WTC11 (cell line): ENCODE measurements at regions not wholly inside any gene's neighbourhood (a gene's known extent, or its start where the extent isn't known, plus 50 kb on each side); places are given as distances from the start of the nearest gene placed in this dataset.

Experiments used
- ATAC-seq: fragments of 200-7000 bp; cut with Tn5 transposase; 2 replicates; pipeline ENCODE4 v1.10.0; 2021; ENCODE audit warnings: mild to moderate bottlenecking, moderate library complexity
- CTCF ChIA-PET: fragments of 300-600 bp; sonication (Branson Sonifier 250); formaldehyde crosslinking; loops from one replicate; lab custom pipeline; 2021; ENCODE audit warnings: antibody characterized with exemption; lab: Charles Lee
- POLR2A ChIA-PET: fragments of 350-600 bp; sonication (Branson Sonifier 250); formaldehyde crosslinking; loops from one replicate; lab custom pipeline; 2021; ENCODE audit warnings: antibody characterized with exemption; lab: Charles Lee
- DNase-seq: peaks from one replicate; pipeline ENCODE4 v3.0.0; 2021; ENCODE audit warnings: low spot score
- H3K27ac Mint-ChIP-seq: 2 replicates; pipeline ENCODE4 v1.8.0; 2021; ENCODE audit warnings: mixed read lengths
- H3K27me3 Mint-ChIP-seq: 2 replicates; pipeline ENCODE4 v1.8.0; 2021; ENCODE audit warnings: low read depth, mild to moderate bottlenecking, moderate library complexity, mixed read lengths
- H3K36me3 Mint-ChIP-seq: 2 replicates; pipeline ENCODE4 v1.8.0; 2021; ENCODE audit warnings: mixed read lengths
- H3K4me1 Mint-ChIP-seq: 2 replicates; pipeline ENCODE4 v1.8.0; 2022; ENCODE audit warnings: mixed read lengths
- H3K4me3 Mint-ChIP-seq: 2 replicates; pipeline ENCODE4 v1.8.0; 2021; ENCODE audit warnings: mild to moderate bottlenecking, moderate library complexity, mixed read lengths
- H3K9me3 Mint-ChIP-seq: 2 replicates; pipeline ENCODE4 v1.8.0; 2021; ENCODE audit warnings: mixed read lengths
- AR ChIP-seq: fragments of 250-450 bp; sonication (Bioruptor Pico); IDR thresholded peaks from 2 replicates; pipeline ENCODE4 v1.9.0; 2021; ENCODE audit warnings: mild to moderate bottlenecking
- ATF1 ChIP-seq: sonication (generic); formaldehyde crosslinking; IDR thresholded peaks from 2 replicates; pipeline ENCODE4 v1.8.1; 2023; ENCODE audit warnings: mild to moderate bottlenecking, moderate library complexity, missing genetic modification reagents
- CBFB ChIP-seq: sonication (generic); formaldehyde crosslinking; IDR thresholded peaks from 2 replicates; pipeline ENCODE4 v1.8.1; 2022; ENCODE audit warnings: mild to moderate bottlenecking, low read depth, missing genetic modification reagents
- KAT7 ChIP-seq: sonication (generic); formaldehyde crosslinking; IDR thresholded peaks from 2 replicates; pipeline ENCODE4 v1.8.1; 2023; ENCODE audit warnings: missing genetic modification reagents, mild to moderate bottlenecking, borderline replicate concordance
- SMAD3 ChIP-seq: sonication (generic); formaldehyde crosslinking; IDR thresholded peaks from 2 replicates; pipeline ENCODE4 v1.8.0; 2022; ENCODE audit warnings: missing genetic modification reagents, mild to moderate bottlenecking, borderline replicate concordance
- SP1 ChIP-seq: sonication (generic); formaldehyde crosslinking; conservative IDR thresholded peaks from 2 replicates; pipeline ENCODE4 v1.8.1; 2022; ENCODE audit warnings: missing genetic modification reagents
- TCF7 ChIP-seq: sonication (generic); formaldehyde crosslinking; IDR thresholded peaks from 2 replicates; pipeline ENCODE4 v1.8.0; 2022; ENCODE audit warnings: mild to moderate bottlenecking, low read depth, missing genetic modification reagents, moderate library complexity
- ZMAT4 ChIP-seq: fragments of 250-450 bp; sonication (Bioruptor Pico); IDR thresholded peaks from 2 replicates; pipeline ENCODE4 v1.9.0; 2021; ENCODE audit warnings: mild to moderate bottlenecking
- ZNF121 ChIP-seq: sonication (generic); formaldehyde crosslinking; IDR thresholded peaks from 2 replicates; pipeline ENCODE4 v1.8.0; 2023; ENCODE audit warnings: missing genetic modification reagents
- ZNF138 ChIP-seq: sonication (generic); formaldehyde crosslinking; conservative IDR thresholded peaks from 2 replicates; pipeline ENCODE4 v1.8.1; 2022; ENCODE audit warnings: mild to moderate bottlenecking, moderate library complexity, missing genetic modification reagents
- ZNF425 ChIP-seq: fragments of 250-450 bp; sonication (Bioruptor Pico); conservative IDR thresholded peaks from 2 replicates; pipeline ENCODE4 v1.9.0; 2021; ENCODE audit warnings: mild to moderate bottlenecking
- TF ChIP-seq, protein P1 (sequence below): sonication (generic); formaldehyde crosslinking; IDR thresholded peaks from 2 replicates; pipeline ENCODE4 v1.8.0; 2022; ENCODE audit warnings: missing genetic modification reagents
- TF ChIP-seq, protein P2 (sequence below): sonication (generic); formaldehyde crosslinking; IDR thresholded peaks from 2 replicates; pipeline ENCODE4 v1.8.1; 2023; ENCODE audit warnings: mild to moderate bottlenecking, missing genetic modification reagents, moderate library complexity
- TF ChIP-seq, protein P3 (sequence below): sonication (generic); formaldehyde crosslinking; IDR thresholded peaks from 2 replicates; pipeline ENCODE4 v1.8.1; 2022; ENCODE audit warnings: mild to moderate bottlenecking, moderate library complexity, missing genetic modification reagents
- TF ChIP-seq, protein P4 (sequence below): sonication (generic); formaldehyde crosslinking; IDR thresholded peaks from 2 replicates; pipeline ENCODE4 v1.8.1; 2023; ENCODE audit warnings: mild to moderate bottlenecking, missing genetic modification reagents, borderline replicate concordance

DNA sequence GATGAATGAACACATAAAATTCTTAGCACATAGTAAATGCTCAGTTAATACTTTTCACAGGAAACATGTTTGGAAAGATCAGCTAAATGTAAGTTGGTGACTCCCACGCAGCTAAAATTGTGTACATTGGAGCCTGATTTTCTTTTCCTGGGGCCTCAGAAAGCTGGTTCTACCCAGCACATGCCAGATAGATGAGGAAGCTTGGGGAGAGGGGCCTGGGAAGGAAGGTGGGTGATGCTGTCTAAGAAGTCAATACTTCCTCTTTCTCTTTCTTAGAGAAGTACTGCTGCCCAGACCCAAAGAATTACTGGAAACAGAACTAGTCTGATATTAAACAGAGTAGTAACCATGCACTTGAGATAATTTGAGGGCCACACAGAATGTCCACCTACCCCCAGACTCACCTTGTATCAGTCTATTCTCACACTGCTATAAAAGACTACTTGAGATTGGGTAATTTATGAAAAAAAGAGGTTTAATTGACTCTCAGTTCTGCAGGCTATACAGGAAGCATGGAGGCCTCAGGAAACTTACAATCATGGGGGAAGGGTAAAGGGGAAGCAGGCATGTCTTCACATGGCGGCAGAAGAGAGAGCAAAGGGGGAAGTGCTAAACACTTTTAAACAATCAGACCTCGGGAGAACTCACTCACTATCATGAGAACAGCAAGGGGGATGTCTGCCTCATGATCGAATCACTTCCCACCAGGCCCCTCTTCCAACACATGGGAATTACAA, 123.3 kb upstream of the MED13L start (continued):
- TF ChIP-seq, protein P1, sequence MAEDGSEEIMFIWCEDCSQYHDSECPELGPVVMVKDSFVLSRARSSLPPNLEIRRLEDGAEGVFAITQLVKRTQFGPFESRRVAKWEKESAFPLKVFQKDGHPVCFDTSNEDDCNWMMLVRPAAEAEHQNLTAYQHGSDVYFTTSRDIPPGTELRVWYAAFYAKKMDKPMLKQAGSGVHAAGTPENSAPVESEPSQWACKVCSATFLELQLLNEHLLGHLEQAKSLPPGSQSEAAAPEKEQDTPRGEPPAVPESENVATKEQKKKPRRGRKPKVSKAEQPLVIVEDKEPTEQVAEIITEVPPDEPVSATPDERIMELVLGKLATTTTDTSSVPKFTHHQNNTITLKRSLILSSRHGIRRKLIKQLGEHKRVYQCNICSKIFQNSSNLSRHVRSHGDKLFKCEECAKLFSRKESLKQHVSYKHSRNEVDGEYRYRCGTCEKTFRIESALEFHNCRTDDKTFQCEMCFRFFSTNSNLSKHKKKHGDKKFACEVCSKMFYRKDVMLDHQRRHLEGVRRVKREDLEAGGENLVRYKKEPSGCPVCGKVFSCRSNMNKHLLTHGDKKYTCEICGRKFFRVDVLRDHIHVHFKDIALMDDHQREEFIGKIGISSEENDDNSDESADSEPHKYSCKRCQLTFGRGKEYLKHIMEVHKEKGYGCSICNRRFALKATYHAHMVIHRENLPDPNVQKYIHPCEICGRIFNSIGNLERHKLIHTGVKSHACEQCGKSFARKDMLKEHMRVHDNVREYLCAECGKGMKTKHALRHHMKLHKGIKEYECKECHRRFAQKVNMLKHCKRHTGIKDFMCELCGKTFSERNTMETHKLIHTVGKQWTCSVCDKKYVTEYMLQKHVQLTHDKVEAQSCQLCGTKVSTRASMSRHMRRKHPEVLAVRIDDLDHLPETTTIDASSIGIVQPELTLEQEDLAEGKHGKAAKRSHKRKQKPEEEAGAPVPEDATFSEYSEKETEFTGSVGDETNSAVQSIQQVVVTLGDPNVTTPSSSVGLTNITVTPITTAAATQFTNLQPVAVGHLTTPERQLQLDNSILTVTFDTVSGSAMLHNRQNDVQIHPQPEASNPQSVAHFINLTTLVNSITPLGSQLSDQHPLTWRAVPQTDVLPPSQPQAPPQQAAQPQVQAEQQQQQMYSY (CRISPR knock-in tag) = no peak
- TF ChIP-seq ZNF138 (CRISPR knock-in tag) (no peak), TCF7 (CRISPR knock-in tag) (no peak)

DNA sequence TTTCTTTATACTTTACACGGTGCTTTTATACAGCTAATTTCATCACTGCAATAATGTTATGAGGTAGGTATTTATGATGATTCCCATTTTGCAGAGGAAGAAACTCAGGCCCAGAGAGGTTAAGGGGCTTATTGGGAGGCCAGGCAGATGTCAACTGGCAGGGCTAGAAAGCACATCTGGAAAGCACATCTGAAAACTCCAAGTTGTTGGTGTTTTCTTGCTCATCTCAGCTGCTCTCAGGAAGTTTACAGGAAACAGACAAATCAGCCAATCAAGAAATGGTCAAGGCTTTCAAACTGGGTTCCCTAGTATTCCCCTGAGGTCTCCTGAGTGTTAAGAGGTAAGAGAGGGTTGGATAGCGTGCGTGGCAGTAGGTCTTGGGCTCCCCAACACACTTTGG, 124.1 kb upstream of the MED13L start:
- H3K27me3 Mint-ChIP-seq = no peaks in the 10 kb centered on the region
- no peaks in the 10 kb centered on the region for H3K36me3 Mint-ChIP-seq
- H3K4me3 Mint-ChIP-seq = no peak overlapping the region
- H3K27ac Mint-ChIP-seq = no peak overlapping the region
- ChIA-PET POLR2A (no interaction called here), CTCF (no interaction called here)
- DNase-seq (no peak), ATAC-seq (no peak)
- peaks cover 2% of the 10 kb centered on the region for H3K4me1 Mint-ChIP-seq
- peaks cover 19% of the 10 kb centered on the region for H3K9me3 Mint-ChIP-seq
- TF ChIP-seq ZNF138 (CRISPR knock-in tag) = no peak
- no peak for TF ChIP-seq ZNF121 (CRISPR knock-in tag)
- TF ChIP-seq, protein P2, sequence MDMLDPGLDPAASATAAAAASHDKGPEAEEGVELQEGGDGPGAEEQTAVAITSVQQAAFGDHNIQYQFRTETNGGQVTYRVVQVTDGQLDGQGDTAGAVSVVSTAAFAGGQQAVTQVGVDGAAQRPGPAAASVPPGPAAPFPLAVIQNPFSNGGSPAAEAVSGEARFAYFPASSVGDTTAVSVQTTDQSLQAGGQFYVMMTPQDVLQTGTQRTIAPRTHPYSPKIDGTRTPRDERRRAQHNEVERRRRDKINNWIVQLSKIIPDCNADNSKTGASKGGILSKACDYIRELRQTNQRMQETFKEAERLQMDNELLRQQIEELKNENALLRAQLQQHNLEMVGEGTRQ (CRISPR knock-in tag) = no peak
- TF ChIP-seq, protein P1 (CRISPR knock-in tag) = no peak
- TF ChIP-seq ZMAT4 (CRISPR knock-in tag) = no peak
- TF ChIP-seq, protein P3, sequence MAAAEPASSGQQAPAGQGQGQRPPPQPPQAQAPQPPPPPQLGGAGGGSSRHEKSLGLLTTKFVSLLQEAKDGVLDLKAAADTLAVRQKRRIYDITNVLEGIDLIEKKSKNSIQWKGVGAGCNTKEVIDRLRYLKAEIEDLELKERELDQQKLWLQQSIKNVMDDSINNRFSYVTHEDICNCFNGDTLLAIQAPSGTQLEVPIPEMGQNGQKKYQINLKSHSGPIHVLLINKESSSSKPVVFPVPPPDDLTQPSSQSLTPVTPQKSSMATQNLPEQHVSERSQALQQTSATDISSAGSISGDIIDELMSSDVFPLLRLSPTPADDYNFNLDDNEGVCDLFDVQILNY (CRISPR knock-in tag) = no peak
- no peak for TF ChIP-seq AR (CRISPR knock-in tag)
- no peak for TF ChIP-seq ATF1 (CRISPR knock-in tag)
- no peak for TF ChIP-seq ZNF425 (CRISPR knock-in tag)
- TF ChIP-seq SP1 (CRISPR knock-in tag) = no peak
- no peak for TF ChIP-seq KAT7 (CRISPR knock-in tag)
- TF ChIP-seq SMAD3 (CRISPR knock-in tag) = no peak
- no peak for TF ChIP-seq CBFB (CRISPR knock-in tag)
- TF ChIP-seq, protein P4, sequence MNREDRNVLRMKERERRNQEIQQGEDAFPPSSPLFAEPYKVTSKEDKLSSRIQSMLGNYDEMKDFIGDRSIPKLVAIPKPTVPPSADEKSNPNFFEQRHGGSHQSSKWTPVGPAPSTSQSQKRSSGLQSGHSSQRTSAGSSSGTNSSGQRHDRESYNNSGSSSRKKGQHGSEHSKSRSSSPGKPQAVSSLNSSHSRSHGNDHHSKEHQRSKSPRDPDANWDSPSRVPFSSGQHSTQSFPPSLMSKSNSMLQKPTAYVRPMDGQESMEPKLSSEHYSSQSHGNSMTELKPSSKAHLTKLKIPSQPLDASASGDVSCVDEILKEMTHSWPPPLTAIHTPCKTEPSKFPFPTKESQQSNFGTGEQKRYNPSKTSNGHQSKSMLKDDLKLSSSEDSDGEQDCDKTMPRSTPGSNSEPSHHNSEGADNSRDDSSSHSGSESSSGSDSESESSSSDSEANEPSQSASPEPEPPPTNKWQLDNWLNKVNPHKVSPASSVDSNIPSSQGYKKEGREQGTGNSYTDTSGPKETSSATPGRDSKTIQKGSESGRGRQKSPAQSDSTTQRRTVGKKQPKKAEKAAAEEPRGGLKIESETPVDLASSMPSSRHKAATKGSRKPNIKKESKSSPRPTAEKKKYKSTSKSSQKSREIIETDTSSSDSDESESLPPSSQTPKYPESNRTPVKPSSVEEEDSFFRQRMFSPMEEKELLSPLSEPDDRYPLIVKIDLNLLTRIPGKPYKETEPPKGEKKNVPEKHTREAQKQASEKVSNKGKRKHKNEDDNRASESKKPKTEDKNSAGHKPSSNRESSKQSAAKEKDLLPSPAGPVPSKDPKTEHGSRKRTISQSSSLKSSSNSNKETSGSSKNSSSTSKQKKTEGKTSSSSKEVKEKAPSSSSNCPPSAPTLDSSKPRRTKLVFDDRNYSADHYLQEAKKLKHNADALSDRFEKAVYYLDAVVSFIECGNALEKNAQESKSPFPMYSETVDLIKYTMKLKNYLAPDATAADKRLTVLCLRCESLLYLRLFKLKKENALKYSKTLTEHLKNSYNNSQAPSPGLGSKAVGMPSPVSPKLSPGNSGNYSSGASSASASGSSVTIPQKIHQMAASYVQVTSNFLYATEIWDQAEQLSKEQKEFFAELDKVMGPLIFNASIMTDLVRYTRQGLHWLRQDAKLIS = no peak
